C4-2B (cell line): ENCODE measurements at regions not wholly inside any gene's neighbourhood (a gene's known extent, or its start where the extent isn't known, plus 50 kb on each side); places are given as distances from the start of the nearest gene placed in this dataset.

ENCODE experiments used
- ZFX ChIP-seq: fragments of 450-650 bp; IDR thresholded peaks from 2 replicates; pipeline ENCODE4 v1.6.1; 2017
- TF ChIP-seq, protein P1 (sequence below): fragments of 450-650 bp; conservative IDR thresholded peaks from 2 replicates; pipeline ENCODE4 v1.5.1; 2017; ENCODE audit warnings: mild to moderate bottlenecking

DNA sequence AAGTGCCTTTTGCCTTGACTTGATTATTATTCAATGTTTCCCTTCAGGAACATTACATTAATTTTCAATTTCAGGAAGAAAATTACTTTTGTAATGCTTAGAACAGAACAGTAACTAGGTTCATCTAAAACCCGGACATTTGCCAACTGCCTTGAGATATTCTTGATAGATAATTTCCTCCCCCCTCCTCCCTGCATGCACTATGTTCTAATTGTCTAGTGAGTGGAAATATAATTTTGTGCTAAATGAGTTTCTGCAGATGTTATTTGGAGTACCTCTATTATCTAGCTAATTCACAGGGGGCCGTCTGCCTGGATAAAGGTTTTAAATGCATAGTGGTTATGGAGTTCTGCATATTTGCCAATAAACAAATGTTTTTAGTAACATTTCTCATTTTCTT, 200.3 kb upstream of the SLC39A10 start:
- TF ChIP-seq, protein P1, sequence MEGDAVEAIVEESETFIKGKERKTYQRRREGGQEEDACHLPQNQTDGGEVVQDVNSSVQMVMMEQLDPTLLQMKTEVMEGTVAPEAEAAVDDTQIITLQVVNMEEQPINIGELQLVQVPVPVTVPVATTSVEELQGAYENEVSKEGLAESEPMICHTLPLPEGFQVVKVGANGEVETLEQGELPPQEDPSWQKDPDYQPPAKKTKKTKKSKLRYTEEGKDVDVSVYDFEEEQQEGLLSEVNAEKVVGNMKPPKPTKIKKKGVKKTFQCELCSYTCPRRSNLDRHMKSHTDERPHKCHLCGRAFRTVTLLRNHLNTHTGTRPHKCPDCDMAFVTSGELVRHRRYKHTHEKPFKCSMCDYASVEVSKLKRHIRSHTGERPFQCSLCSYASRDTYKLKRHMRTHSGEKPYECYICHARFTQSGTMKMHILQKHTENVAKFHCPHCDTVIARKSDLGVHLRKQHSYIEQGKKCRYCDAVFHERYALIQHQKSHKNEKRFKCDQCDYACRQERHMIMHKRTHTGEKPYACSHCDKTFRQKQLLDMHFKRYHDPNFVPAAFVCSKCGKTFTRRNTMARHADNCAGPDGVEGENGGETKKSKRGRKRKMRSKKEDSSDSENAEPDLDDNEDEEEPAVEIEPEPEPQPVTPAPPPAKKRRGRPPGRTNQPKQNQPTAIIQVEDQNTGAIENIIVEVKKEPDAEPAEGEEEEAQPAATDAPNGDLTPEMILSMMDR: no peak
- TF ChIP-seq ZFX: no peak
